HL-60 (cell line): ENCODE measurements at regions not wholly inside any gene's neighbourhood (a gene's known extent, or its start where the extent isn't known, plus 50 kb on each side); places are given as distances from the start of the nearest gene placed in this dataset.

Experiments
- CTCF ChIP-seq: IDR thresholded peaks from one replicate; pipeline ENCODE4 v1.5.1; 2011; ENCODE audit warnings: low read length, control low read depth, inconsistent platforms; ENCODE audit not compliant: insufficient read depth
- POLR2AphosphoS5 ChIP-seq: IDR thresholded peaks from 2 replicates; pipeline ENCODE4 v1.6.1; 2012; ENCODE audit warnings: low read depth
- REST ChIP-seq: IDR thresholded peaks from 2 replicates; pipeline ENCODE4 v1.6.1; 2012; ENCODE audit warnings: low read depth; ENCODE audit not compliant: insufficient replicate concordance
- SPI1 ChIP-seq: IDR thresholded peaks from 2 replicates; pipeline ENCODE4 v1.6.1; 2012; ENCODE audit warnings: low read depth, mild to moderate bottlenecking, borderline replicate concordance

GRCh38 chr3:22916933-22917332, 286.2 kb upstream of the UBE2E2 start:
- no peak for TF ChIP-seq POLR2AphosphoS5
- no peak for TF ChIP-seq CTCF
- no peak for TF ChIP-seq SPI1
- no peak for TF ChIP-seq REST
